Glomerular visceral epithelial cell (primary cell): ENCODE measurements at regions not wholly inside any gene's neighbourhood (a gene's known extent, or its start where the extent isn't known, plus 50 kb on each side); places are given as distances from the start of the nearest gene placed in this dataset.
"Not testable (repeated sequence)": the region's sequence is repeated elsewhere in the genome, so short reads cannot be mapped to it uniquely, and the experiment has no call there.

Experiments used
- DNase-seq: peaks from one replicate; pipeline ENCODE4 v3.0.0-alpha.2; 2016; ENCODE audit errors: extremely low spot score

DNA sequence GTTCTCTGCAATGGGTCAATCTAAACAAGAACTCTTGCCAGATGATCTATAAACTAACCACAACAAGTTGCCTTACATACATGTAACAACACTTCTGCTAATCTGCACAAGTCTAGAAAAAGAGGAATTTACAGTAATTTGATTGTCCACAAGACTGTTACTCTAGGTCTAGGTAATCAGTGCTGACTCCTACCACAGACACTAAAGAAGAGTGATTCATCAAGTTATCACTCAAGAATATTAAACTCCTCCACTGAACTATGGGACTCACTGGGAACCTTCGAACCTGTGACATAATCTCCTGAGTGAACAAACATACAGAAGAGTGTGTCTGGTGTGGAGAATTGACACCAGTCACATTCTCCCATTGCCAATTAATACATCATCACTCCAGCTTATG is 138.3 kb downstream of the ANXA2 start:
- no peak for DNase-seq

GRCh38 chr15:60264088-60264487 is 133.7 kb downstream of the ANXA2 start:
- no peak for DNase-seq

- DNase-seq: no peak
These were observed 133.2 kb downstream of the ANXA2 start for GRCh38 chr15:60264566-60264965.

DNA sequence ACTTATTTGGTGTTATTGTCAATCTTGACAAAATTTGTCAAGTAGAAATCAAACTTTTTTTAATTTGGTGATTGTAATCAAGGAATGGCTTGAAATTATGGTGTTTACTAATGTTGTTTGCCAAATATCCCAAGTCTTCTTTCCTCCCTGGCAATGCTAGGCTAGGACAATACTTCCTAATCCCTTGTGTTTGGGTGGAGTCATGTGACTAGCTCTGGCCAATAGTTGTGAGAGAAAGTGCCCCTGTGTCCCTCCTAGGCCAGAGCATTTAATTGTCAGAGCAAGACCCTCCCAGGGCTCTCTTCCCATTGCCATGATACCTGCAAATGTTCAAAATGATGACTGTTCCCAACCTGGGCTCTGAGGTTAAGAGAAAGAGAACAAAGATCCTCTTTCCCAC is 132.7 kb downstream of the ANXA2 start:
- no peak for DNase-seq

DNA sequence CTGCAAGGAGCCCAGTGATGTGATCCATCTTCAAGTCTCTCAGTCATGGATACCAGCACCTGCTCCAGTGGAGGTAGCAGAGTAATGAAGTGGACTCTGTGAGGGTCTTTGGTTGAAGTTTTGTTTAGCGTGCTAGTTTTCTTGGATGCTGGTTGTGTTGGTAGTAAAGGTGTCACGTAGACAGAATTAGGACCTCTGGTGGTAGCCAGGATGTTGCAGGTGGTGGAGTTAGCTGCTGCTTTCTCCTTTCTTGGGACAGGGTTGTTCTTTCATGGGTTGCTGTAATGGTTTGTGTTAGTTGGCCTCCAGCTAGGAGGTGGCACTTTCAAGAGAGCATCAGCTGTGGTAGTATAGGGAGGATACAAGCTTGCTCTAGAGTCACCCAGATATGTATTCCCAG is 125.2 kb downstream of the ANXA2 start:
- DNase-seq: no peak

- DNase-seq: no peak
These were observed 122.2 kb downstream of the ANXA2 start for GRCh38 chr15:60275624-60276023.

- no peak for DNase-seq
These were observed 118.9 kb downstream of the ANXA2 start for GRCh38 chr15:60278879-60279278.

DNA sequence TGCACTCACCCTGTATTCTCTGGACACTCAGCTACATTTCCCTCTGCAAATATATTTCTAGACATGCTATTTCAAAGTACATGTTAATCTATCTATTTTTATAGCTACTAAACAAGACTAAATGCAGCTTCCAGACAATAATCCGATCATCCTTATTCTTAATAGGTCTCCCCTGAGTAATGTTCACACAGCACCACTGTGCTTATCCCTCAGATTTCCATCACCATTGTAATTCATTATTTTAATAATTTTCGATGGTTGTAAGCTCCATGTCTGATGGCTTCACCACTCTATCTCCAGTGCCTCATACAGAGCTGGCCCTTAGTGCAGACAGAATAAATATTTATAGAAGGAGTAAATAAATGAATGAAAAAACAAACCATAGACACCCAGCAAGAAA is 117.5 kb downstream of the ANXA2 start:
- DNase-seq: no peak

DNA sequence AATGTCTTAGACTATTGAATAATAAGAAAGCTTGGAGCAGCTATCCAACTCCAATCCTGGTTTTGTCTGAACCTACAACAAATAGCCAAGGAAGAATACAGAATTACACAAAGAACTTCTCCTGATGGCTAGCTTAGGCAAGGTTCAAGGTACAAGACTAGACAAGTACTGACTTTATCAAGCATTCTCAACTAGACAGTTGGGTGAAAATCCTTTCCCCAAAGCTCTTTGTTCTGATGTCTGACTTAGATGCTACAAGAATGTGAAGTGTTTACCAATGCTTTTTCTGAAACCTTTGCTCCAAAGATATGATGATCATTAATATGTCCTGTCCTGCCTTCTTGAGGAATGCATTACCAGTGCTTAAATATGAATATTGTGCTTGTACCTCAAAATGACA is 113.8 kb downstream of the ANXA2 start:
- no peak for DNase-seq

DNA sequence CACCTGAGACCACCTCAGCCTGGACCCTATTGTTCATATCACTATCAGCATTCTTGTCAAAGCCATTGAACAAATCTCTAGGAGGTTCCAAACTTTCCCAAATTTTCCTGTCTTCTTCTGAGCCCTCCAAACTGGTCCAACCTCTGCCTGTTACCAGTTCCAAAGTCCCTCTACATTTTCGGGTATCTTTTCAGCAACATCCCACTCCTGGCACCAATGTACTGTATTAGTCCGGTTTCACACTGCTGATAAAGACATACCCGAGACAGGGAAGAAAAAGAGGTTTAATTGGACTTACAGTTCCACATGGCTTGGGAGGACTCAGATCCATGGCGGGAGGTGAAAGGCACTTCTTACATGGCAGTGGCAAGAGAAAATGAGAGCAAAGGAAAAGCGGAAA is 101.9 kb downstream of the ANXA2 start:
- DNase-seq: not testable (repeated sequence)

- DNase-seq: no peak
These were observed 100.7 kb downstream of the ANXA2 start for GRCh38 chr15:60297047-60297446.
